OCI-LY1 (cell line): ENCODE measurements at regions not wholly inside any gene's neighbourhood (a gene's known extent, or its start where the extent isn't known, plus 50 kb on each side); places are given as distances from the start of the nearest gene placed in this dataset.

ENCODE experiments used
- EZH2 ChIP-seq: fragments of 200-600 bp; sonication (generic), shearing (Covaris generic); IDR thresholded peaks from 2 replicates; pipeline ENCODE4 v1.8.0; 2017; ENCODE audit warnings: borderline replicate concordance, mixed run types, mild to moderate bottlenecking, antibody characterized with exemption, low read length, moderate library complexity, mixed read lengths
- TF ChIP-seq, protein P1 (sequence below): fragments of 200-600 bp; sonication (generic), shearing (Covaris generic); IDR thresholded peaks from 2 replicates; pipeline ENCODE4 v1.5.1; 2017; ENCODE audit warnings: mild to moderate bottlenecking, antibody characterized with exemption, low read length, moderate library complexity, mixed read lengths

- TF ChIP-seq, protein P1, sequence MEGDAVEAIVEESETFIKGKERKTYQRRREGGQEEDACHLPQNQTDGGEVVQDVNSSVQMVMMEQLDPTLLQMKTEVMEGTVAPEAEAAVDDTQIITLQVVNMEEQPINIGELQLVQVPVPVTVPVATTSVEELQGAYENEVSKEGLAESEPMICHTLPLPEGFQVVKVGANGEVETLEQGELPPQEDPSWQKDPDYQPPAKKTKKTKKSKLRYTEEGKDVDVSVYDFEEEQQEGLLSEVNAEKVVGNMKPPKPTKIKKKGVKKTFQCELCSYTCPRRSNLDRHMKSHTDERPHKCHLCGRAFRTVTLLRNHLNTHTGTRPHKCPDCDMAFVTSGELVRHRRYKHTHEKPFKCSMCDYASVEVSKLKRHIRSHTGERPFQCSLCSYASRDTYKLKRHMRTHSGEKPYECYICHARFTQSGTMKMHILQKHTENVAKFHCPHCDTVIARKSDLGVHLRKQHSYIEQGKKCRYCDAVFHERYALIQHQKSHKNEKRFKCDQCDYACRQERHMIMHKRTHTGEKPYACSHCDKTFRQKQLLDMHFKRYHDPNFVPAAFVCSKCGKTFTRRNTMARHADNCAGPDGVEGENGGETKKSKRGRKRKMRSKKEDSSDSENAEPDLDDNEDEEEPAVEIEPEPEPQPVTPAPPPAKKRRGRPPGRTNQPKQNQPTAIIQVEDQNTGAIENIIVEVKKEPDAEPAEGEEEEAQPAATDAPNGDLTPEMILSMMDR, result no peak
- no peak for TF ChIP-seq EZH2
Measured at GRCh38 chr2:145715601-145716000, 1195.7 kb upstream of the ZEB2 start.
